ENCODE measurements at regions not wholly inside any gene's neighbourhood (a gene's known extent, or its start where the extent isn't known, plus 50 kb on each side); places are given as distances from the start of the nearest gene placed in this dataset.

DNA sequence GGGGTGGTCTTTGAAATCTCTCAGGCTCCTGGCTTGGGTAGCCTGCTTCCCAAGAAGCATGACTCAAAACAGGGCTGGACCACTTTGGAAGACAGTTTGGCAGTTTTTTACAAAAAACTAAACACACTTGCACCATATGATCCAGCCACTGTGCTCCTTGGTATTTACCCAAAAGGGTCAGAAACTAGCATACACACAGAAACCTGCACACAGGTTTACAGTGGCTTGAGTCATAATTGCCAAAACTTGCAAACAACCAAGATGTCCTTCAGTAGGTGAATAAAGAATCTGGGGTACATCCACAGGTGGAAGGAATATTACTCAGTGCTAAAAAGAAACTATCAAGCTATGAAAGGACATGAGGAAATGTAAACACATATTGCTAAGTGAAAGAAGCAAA, 323.2 kb upstream of the CDH5 start:
- H3K36me3 ChIP-seq (ENCODE audit: low read depth), result no peaks in the 10 kb centered on the region
- TF ChIP-seq, protein P1, sequence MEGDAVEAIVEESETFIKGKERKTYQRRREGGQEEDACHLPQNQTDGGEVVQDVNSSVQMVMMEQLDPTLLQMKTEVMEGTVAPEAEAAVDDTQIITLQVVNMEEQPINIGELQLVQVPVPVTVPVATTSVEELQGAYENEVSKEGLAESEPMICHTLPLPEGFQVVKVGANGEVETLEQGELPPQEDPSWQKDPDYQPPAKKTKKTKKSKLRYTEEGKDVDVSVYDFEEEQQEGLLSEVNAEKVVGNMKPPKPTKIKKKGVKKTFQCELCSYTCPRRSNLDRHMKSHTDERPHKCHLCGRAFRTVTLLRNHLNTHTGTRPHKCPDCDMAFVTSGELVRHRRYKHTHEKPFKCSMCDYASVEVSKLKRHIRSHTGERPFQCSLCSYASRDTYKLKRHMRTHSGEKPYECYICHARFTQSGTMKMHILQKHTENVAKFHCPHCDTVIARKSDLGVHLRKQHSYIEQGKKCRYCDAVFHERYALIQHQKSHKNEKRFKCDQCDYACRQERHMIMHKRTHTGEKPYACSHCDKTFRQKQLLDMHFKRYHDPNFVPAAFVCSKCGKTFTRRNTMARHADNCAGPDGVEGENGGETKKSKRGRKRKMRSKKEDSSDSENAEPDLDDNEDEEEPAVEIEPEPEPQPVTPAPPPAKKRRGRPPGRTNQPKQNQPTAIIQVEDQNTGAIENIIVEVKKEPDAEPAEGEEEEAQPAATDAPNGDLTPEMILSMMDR (IDR thresholded peaks at IDR 0.05; ENCODE audit: poor library complexity, severe bottlenecking), result no peak
- H3K27me3 ChIP-seq (ENCODE audit: insufficient read depth, poor library complexity, severe bottlenecking), result no peaks in the 10 kb centered on the region
- H3K4me1 ChIP-seq (ENCODE audit: insufficient read depth, poor library complexity, severe bottlenecking), result no peaks in the 10 kb centered on the region
- ATAC-seq (ENCODE audit: low read depth) (no peak), DNase-seq (ENCODE audit: low spot score) (no peak)
- no peaks in the 10 kb centered on the region for H3K9me3 ChIP-seq (ENCODE audit: severe bottlenecking)
- no peak overlapping the region for H3K27ac ChIP-seq (ENCODE audit: poor library complexity, severe bottlenecking)
- no peak overlapping the region for H3K4me3 ChIP-seq (ENCODE audit: severe bottlenecking)

DNA sequence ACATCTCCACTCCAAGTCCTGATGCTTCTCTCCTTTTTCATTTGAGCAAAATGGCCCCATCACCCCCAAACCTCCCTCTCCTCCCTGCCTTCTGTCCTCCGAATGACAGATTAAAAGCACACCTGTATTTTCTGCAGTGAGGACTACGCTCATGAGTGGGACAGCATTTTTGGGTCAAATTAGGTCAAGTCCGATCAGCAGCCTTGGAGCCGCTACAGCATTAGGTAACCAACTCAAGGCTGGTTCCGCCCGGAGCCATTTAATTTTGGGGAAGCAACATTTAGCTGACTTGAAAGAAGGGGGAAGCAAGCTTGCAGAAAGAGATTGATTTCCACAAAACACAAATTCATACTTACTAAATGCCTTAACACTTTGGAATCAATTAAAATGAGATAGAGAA, 324.1 kb upstream of the CDH5 start:
- DNase-seq (ENCODE audit: low spot score), result no peak
- H3K4me3 ChIP-seq (ENCODE audit: severe bottlenecking), result no peak overlapping the region
- TF ChIP-seq, protein P1 (IDR thresholded peaks at IDR 0.05; ENCODE audit: poor library complexity, severe bottlenecking), result no peak
- no peaks in the 10 kb centered on the region for H3K27me3 ChIP-seq (ENCODE audit: insufficient read depth, poor library complexity, severe bottlenecking)
- ATAC-seq (ENCODE audit: low read depth), result no peak
- no peaks in the 10 kb centered on the region for H3K4me1 ChIP-seq (ENCODE audit: insufficient read depth, poor library complexity, severe bottlenecking)
- H3K27ac ChIP-seq (ENCODE audit: poor library complexity, severe bottlenecking), result no peak overlapping the region
- no peaks in the 10 kb centered on the region for H3K36me3 ChIP-seq (ENCODE audit: low read depth)
- no peaks in the 10 kb centered on the region for H3K9me3 ChIP-seq (ENCODE audit: severe bottlenecking)

DNA sequence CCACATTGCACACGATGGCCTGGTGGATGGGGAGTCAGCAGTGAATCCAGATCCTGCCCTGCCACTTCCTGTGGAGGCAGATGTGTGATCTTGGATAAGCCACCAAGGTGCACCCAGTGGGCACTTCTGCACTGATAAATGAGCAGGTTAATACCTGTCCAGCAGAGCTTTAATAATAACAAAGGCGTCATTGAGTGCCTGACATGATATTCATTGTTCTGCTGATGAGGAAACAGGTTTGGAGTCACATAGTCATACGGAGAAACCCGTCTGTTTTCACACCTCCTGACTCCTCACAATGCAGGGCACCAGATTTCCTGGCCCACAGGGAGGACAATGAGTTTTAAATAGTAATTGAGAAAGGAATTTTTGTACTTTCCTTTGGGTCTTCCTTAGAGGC, 324.6 kb upstream of the CDH5 start:
- H3K4me1 ChIP-seq (ENCODE audit: insufficient read depth, poor library complexity, severe bottlenecking), result no peaks in the 10 kb centered on the region
- no peak; the same call in 2 of the 3 replicates for ATAC-seq (ENCODE audit: low read depth)
- H3K27ac ChIP-seq (ENCODE audit: poor library complexity, severe bottlenecking), result no peak overlapping the region
- DNase-seq (ENCODE audit: low spot score), result no peak
- no peaks in the 10 kb centered on the region for H3K27me3 ChIP-seq (ENCODE audit: insufficient read depth, poor library complexity, severe bottlenecking)
- TF ChIP-seq, protein P1 (IDR thresholded peaks at IDR 0.05; ENCODE audit: poor library complexity, severe bottlenecking), result no peak
- no peaks in the 10 kb centered on the region for H3K9me3 ChIP-seq (ENCODE audit: severe bottlenecking)
- no peaks in the 10 kb centered on the region for H3K36me3 ChIP-seq (ENCODE audit: low read depth)
- H3K4me3 ChIP-seq (ENCODE audit: severe bottlenecking), result no peak overlapping the region

DNA sequence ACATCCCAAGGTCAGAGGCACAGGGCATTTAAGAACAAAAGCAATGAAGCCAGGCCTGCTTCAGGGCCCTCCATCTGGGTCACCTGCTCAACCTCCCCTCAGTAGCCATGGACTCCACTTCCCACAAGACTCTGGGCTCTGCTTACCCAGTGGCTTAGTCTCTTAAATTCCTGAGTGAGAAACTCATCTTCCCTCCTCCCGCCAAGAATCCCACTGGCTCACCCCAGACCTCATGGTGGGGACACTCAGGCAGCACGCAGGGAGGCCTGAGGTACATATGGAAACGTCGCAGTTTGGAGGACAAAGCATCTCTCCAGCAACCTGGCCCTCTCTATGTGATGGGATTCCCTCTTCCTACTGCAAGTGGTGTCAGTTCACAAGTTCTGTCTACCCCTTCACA, 326.7 kb upstream of the CDH5 start:
- Histone ChIP-seq H3K27ac (ENCODE audit: poor library complexity, severe bottlenecking) (no peak overlapping the region), H3K4me3 (ENCODE audit: severe bottlenecking) (no peak overlapping the region), H3K9me3 (ENCODE audit: severe bottlenecking) (no peaks in the 10 kb centered on the region), H3K4me1 (ENCODE audit: insufficient read depth, poor library complexity, severe bottlenecking) (no peaks in the 10 kb centered on the region), H3K36me3 (ENCODE audit: low read depth) (no peaks in the 10 kb centered on the region), H3K27me3 (ENCODE audit: insufficient read depth, poor library complexity, severe bottlenecking) (no peaks in the 10 kb centered on the region)
- no peak for ATAC-seq (ENCODE audit: low read depth)
- no peak for DNase-seq (ENCODE audit: low spot score)
- TF ChIP-seq, protein P1 (IDR thresholded peaks at IDR 0.05; ENCODE audit: poor library complexity, severe bottlenecking), result no peak

DNA sequence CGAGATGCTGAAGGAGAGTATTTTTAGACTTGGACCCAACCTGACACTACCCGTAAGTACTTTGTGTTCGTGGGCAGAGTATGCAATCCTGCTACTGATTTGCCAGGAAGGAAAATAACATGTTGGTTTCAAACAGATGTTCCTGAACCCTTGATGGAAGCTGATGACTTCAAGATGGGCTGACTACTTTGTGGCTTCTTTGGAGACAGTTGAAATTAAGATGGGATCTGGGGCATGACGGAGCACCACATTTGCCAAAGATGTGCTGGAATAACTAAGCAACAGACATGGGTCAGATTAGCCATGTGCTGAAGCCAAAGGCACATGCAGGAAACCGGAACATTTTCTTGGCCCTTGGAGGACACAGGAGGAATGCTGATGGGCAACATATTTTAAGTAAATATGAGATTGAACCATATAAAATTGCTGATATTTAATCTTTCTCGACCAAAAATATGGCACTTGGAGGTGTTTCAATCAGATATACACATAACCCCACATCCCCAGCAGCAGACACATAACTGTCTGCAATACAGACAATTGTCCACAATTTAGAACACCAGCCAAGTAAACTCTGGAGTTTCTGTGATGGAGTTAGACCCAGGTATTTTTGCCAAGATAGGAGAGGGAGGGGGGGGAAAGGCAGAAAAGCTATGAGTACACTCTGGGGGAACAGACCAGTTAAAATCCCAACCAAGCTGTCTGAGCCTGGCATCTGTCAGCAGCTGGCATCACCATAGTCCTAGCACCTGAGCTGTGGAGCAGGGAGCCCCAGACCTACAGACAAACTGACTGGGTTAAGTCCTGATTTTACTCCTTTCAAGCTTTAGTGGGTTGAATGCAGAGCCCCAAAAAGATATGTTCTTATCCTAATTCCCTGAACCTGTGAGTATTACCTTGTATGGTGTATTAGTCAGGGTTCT, 329.4 kb upstream of the CDH5 start:
- Histone ChIP-seq H3K36me3 (ENCODE audit: low read depth) (no peaks in the 10 kb centered on the region), H3K27me3 (ENCODE audit: insufficient read depth, poor library complexity, severe bottlenecking) (no peaks in the 10 kb centered on the region), H3K9me3 (ENCODE audit: severe bottlenecking) (no peaks in the 10 kb centered on the region), H3K27ac (ENCODE audit: poor library complexity, severe bottlenecking) (no peak overlapping the region), H3K4me1 (ENCODE audit: insufficient read depth, poor library complexity, severe bottlenecking) (no peaks in the 10 kb centered on the region), H3K4me3 (ENCODE audit: severe bottlenecking) (no peak overlapping the region)
- ATAC-seq (ENCODE audit: low read depth) (no peak), DNase-seq (ENCODE audit: low spot score) (no peak)
- TF ChIP-seq, protein P1 (IDR thresholded peaks at IDR 0.05; ENCODE audit: poor library complexity, severe bottlenecking), result no peak
